Motor neuron (in vitro differentiated cells): ENCODE measurements at regions not wholly inside any gene's neighbourhood (a gene's known extent, or its start where the extent isn't known, plus 50 kb on each side); places are given as distances from the start of the nearest gene placed in this dataset.
A peak's percentile ranks its signal among the peaks of the same experiment; 100 is the strongest.
"Not testable (repeated sequence)": the region's sequence is repeated elsewhere in the genome, so short reads cannot be mapped to it uniquely, and the experiment has no call there.

Source experiments
- ATAC-seq, 8 experiments: fragments of 200-7000 bp; cut with Tn5 transposase; replicated peaks in 6 of 8; 2 replicates each; pipeline ENCODE4 v1.8.0; 2021; ENCODE audit warnings: mild to moderate bottlenecking in 8 of 8, moderate library complexity in 8 of 8
- H3K27ac ChIP-seq, 2 donors: fragments of 250-450 bp; sonication (Bioruptor Pico); 2 replicates each; pipeline ENCODE4 v1.9.0; 2021; ENCODE audit warnings: antibody characterized with exemption in 2 of 2, mild to moderate bottlenecking in 2 of 2, moderate library complexity in 1 of 2
- H3K4me1 ChIP-seq, 2 donors: fragments of 250-450 bp; sonication (Bioruptor Pico); replicated peaks in 1 of 2; 2 replicates each; pipeline ENCODE4 v1.6.1; 2021; ENCODE audit warnings: antibody characterized with exemption in 2 of 2, mild to moderate bottlenecking in 2 of 2, moderate library complexity in 1 of 2
- H3K4me3 ChIP-seq, 5 donors: fragments of 250-450 bp; sonication (Bioruptor Pico); 2 replicates each; pipeline ENCODE4 v1.9.0; 2021; ENCODE audit warnings: antibody characterized with exemption in 5 of 5, mild to moderate bottlenecking in 5 of 5, moderate library complexity in 4 of 5
- WGBS, 10 experiments: fragments of 450-650 bp; shearing (Covaris generic); methylation state at CpG; one replicate each; pipeline ENCODE4 v1.0.0; 2022; 5-methylcytosine and 5-hydroxymethylcytosine counted together
- in situ Hi-C, 9 experiments: fragments of 400-800 bp; cut with MboI; loops; one replicate each; pipeline ENCODE4 v1.15.0; 2021; ENCODE audit warnings: low sequenced_read_pairs in 9 of 9, low pct_unique_long_range_greater_than_20kb in 2 of 9; ENCODE audit not compliant: unreplicated experiment in 9 of 9

- WGBS, 10 experiments, result 20 to 83% methylated on average over 1 of the region's 2 CpGs; no CpG with 5 or more reads in 8 of the 10 experiments
- H3K4me1 ChIP-seq, H3K27ac ChIP-seq, H3K4me3 ChIP-seq, in situ Hi-C loops: not testable (repeated sequence)
- ATAC-seq, result peak in 2 of 8 experiments; percentile 36 to 44
Observed at GRCh38 chr2:187610450-187610849, 56.2 kb upstream of the TFPI start.

- 0 to 100% (median 17%) methylated on average over 1 of the region's 1 CpG; no CpG with 5 or more reads in 5 of the 10 experiments for WGBS, 10 experiments
- ATAC-seq, result no peak
- no peak overlapping the region for H3K4me3 ChIP-seq
- H3K4me1 ChIP-seq, result peaks cover under 1% of the 10 kb centered on the region in 2 donors
- H3K27ac ChIP-seq, result no peak overlapping the region
- in situ Hi-C loops, result no loop called here
Observed at GRCh38 chr2:187612857-187613256, 58.6 kb upstream of the TFPI start.

- H3K4me1 ChIP-seq, result peaks cover 8 to 14% of the 10 kb centered on the region in 2 donors
- no peak overlapping the region for H3K27ac ChIP-seq
- 60 to 100% (median 80%) methylated on average over 1 to 2 of the region's 2 CpGs; no CpG with 5 or more reads in 1 of the 10 experiments for WGBS, 10 experiments
- peak in 1 of 8 experiments; percentile 22 for ATAC-seq
- in situ Hi-C loops, result no loop called here
- H3K4me3 ChIP-seq, result no peak overlapping the region
Observed at GRCh38 chr2:187614756-187615155, 60.5 kb upstream of the TFPI start.

GRCh38 chr2:187615364-187615763, 61.1 kb upstream of the TFPI start:
- peaks cover 8 to 14% of the 10 kb centered on the region in 2 donors for H3K4me1 ChIP-seq
- no peak overlapping the region for H3K4me3 ChIP-seq
- no peak for ATAC-seq
- in situ Hi-C loops, result no loop called here
- no peak overlapping the region for H3K27ac ChIP-seq
- WGBS, 10 experiments, result 33 to 100% (median 77%) methylated on average over 1 to 4 of the region's 4 CpGs; no CpG with 5 or more reads in 3 of the 10 experiments

GRCh38 chr2:187615902-187616301, 61.7 kb upstream of the TFPI start:
- Histone ChIP-seq H3K4me1 (peaks cover 8 to 14% of the 10 kb centered on the region in 2 donors), H3K4me3 (no peak overlapping the region), H3K27ac (no peak overlapping the region)
- 50 to 100% (median 65%) methylated on average over 1 of the region's 1 CpG; no CpG with 5 or more reads in 6 of the 10 experiments for WGBS, 10 experiments
- no peak for ATAC-seq
- in situ Hi-C loops, result no loop called here

GRCh38 chr2:187617120-187617519, 62.9 kb upstream of the TFPI start:
- peak in 3 of 8 experiments; percentile 18 to 32 (median 25) for ATAC-seq
- Histone ChIP-seq H3K4me3 (no peak overlapping the region), H3K27ac (no peak overlapping the region), H3K4me1 (peaks cover 8 to 14% of the 10 kb centered on the region in 2 donors)
- WGBS, 10 experiments, result 22 to 90% (median 73%) methylated on average over 2 to 3 of the region's 3 CpGs; no CpG with 5 or more reads in 4 of the 10 experiments
- in situ Hi-C loops, result no loop called here

- ATAC-seq, result no peak
- Histone ChIP-seq H3K4me3 (no peak overlapping the region), H3K27ac (no peak overlapping the region), H3K4me1 (peaks cover 8 to 14% of the 10 kb centered on the region in 2 donors)
- in situ Hi-C loops, result no loop called here
Observed at GRCh38 chr2:187617905-187618304, 63.7 kb upstream of the TFPI start.

- peak in 6 of 8 experiments; percentile 27 to 68 (median 51) for ATAC-seq
- in situ Hi-C loops, result no loop called here
- 0 to 83% (median 32%) methylated on average over 1 to 2 of the region's 2 CpGs; no CpG with 5 or more reads in 2 of the 10 experiments for WGBS, 10 experiments
- H3K4me3 ChIP-seq, result no peak overlapping the region
- no peak overlapping the region for H3K27ac ChIP-seq
- peaks cover 8 to 14% of the 10 kb centered on the region in 2 donors for H3K4me1 ChIP-seq
Observed at GRCh38 chr2:187618813-187619212, 64.6 kb upstream of the TFPI start.

- 48 to 100% (median 79%) methylated on average over 1 to 3 of the region's 3 CpGs; no CpG with 5 or more reads in 1 of the 10 experiments for WGBS, 10 experiments
Observed at GRCh38 chr2:187627153-187627552, 72.9 kb upstream of the TFPI start.

GRCh38 chr2:187636731-187637391, 82.6 kb upstream of the TFPI start:
- in situ Hi-C loops, ATAC-seq, H3K27ac ChIP-seq, H3K4me1 ChIP-seq, H3K4me3 ChIP-seq: not testable (repeated sequence)
- 90% methylated on average over 2 of the region's 53 CpGs; no CpG with 5 or more reads in 9 of the 10 experiments for WGBS, 10 experiments

More at GRCh38 chr2:187627153-187627552, 72.9 kb upstream of the TFPI start:
- in situ Hi-C loops, result no loop called here
- no peaks in the 10 kb centered on the region for H3K4me1 ChIP-seq
- no peak overlapping the region for H3K4me3 ChIP-seq
- no peak overlapping the region for H3K27ac ChIP-seq
- ATAC-seq, result no peak

- in situ Hi-C loops, result not testable (repeated sequence)
Observed at GRCh38 chr2:187637392-187637740, 83.1 kb upstream of the TFPI start.

GRCh38 chr2:187637771-187638170, 83.5 kb upstream of the TFPI start:
- 57 to 100% (median 99%) methylated on average over 1 to 9 of the region's 20 CpGs; no CpG with 5 or more reads in 4 of the 10 experiments for WGBS, 10 experiments
- H3K27ac ChIP-seq, in situ Hi-C loops, H3K4me1 ChIP-seq, ATAC-seq, H3K4me3 ChIP-seq: not testable (repeated sequence)

More at GRCh38 chr2:187637392-187637740, 83.1 kb upstream of the TFPI start:
- not testable (repeated sequence) for ATAC-seq, H3K4me3 ChIP-seq, H3K4me1 ChIP-seq, H3K27ac ChIP-seq
- WGBS, 10 experiments, result 100% methylated on average over 1 of the region's 19 CpGs; no CpG with 5 or more reads in 9 of the 10 experiments

- Histone ChIP-seq H3K27ac (no peak overlapping the region), H3K4me1 (no peaks in the 10 kb centered on the region), H3K4me3 (no peak overlapping the region)
- no peak for ATAC-seq
- 0 to 100% (median 80%) methylated on average over 1 of the region's 1 CpG; no CpG with 5 or more reads in 3 of the 10 experiments for WGBS, 10 experiments
- in situ Hi-C loops, result no loop called here
Observed at GRCh38 chr2:187638840-187639239, 84.6 kb upstream of the TFPI start.
